ENCODE measurements at regions not wholly inside any gene's neighbourhood (a gene's known extent, or its start where the extent isn't known, plus 50 kb on each side); places are given as distances from the start of the nearest gene placed in this dataset.

DNA sequence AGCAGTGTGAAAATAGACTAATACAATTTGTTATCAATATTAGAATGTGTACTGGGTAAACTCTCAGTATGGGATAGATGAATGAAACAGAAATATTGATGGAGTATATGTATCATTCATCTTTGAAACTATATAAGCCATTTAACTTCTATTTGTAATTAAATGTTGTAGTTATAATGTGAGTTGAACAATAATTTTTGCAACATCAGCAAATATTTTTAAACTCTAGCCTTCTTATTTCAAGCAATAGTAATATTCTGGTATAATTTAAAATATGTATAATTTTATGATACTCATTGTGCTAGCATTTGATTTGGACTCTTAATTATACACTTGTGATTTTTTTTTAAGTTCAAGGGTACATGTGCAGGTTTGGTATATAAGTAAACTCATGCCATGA is 59.6 kb upstream of the RGMB start:
- H3K4me3 ChIP-seq (ENCODE audit: low read depth, low read length), result no peak overlapping the region
- TF ChIP-seq, protein P1, sequence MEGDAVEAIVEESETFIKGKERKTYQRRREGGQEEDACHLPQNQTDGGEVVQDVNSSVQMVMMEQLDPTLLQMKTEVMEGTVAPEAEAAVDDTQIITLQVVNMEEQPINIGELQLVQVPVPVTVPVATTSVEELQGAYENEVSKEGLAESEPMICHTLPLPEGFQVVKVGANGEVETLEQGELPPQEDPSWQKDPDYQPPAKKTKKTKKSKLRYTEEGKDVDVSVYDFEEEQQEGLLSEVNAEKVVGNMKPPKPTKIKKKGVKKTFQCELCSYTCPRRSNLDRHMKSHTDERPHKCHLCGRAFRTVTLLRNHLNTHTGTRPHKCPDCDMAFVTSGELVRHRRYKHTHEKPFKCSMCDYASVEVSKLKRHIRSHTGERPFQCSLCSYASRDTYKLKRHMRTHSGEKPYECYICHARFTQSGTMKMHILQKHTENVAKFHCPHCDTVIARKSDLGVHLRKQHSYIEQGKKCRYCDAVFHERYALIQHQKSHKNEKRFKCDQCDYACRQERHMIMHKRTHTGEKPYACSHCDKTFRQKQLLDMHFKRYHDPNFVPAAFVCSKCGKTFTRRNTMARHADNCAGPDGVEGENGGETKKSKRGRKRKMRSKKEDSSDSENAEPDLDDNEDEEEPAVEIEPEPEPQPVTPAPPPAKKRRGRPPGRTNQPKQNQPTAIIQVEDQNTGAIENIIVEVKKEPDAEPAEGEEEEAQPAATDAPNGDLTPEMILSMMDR (IDR thresholded peaks at IDR 0.05; ENCODE audit: control insufficient read depth, extremely low read depth, insufficient read depth), result no peak
- no peak for DNase-seq (ENCODE audit: low read depth)

DNA sequence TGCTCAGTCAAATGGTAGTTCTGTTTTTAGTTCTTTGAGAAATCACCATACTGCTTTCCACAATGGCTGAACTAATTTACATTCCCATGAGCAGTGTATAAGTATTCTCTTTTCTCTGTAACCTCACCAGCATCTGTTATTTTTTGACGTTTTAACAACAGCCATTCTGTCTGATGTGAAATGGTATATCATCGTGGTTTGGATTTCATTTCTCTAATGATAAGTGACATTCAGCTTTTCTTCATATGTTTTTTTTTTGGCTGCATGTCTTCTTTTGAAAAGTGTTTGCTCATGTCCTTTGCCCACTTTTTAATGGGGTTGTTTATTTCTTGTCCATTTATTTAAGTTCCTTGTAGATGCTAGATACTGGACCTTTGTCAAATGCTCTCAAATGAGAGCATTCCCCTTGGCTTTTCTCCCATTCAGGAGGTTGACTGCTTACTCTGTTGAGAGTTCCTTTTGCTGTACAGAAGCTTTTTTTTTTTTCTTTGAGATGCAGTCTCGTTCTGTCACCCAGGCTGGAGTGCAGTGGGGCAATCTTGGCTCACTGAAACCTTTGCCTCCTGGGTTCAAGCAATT is 58.7 kb upstream of the RGMB start:
- TF ChIP-seq, protein P1 (IDR thresholded peaks at IDR 0.05; ENCODE audit: control insufficient read depth, extremely low read depth, insufficient read depth), result no peak
- no peak for DNase-seq (ENCODE audit: low read depth)
- no peak overlapping the region for H3K4me3 ChIP-seq (ENCODE audit: low read depth, low read length)

DNA sequence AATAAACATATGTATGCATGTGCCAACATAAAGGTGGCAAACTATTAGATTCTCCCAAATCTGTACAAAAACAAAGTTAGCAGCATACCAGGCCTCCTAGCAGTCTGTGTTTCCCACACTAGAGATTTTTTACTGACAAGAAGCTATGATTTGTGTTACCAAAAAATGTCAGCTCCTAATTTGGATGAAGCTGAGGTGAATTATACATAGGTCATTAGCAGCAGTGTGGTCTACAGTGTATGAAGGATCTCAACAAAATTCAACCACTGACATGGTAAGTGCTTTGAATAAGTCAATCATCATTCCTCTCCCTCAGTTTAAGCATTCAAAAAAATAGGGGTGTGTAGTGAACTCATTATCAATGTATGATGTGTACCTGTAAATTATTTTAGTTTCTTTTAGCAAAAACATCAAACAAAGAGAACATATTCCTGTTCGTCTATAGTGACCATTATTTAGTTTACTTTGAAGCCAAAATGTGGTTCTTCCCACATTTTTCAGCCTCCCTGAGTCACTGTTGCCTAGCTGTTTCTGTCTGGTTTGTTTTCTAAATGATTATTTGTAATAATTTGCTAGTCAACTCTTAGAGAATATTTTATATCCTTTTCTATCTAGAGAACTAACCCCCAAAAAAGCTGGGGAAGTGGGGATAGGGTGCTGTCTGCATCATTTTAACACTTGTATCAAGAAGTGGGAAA is 52.1 kb upstream of the RGMB start:
- DNase-seq (ENCODE audit: low read depth), result no peak
- H3K4me3 ChIP-seq (ENCODE audit: low read depth, low read length), result no peak overlapping the region
- TF ChIP-seq, protein P1 (IDR thresholded peaks at IDR 0.05; ENCODE audit: control insufficient read depth, extremely low read depth, insufficient read depth), result no peak

DNA sequence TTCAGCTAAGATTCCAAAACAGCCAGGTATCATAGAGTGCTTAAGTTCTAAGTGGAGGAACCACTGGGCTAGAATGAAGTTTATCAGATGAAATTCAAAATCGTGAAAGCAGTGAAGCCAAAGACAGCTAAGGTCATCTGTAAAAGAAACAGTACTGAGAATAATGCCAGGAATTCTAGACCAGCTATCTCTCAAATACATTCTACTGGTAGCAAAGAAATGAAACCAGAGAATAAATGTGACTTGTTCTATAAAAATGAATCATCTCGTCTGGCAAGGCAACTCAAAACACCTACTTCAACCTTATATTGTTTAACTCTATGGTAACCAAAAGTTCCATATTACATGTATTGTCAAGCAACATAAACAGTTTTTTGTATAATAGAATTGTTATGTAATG is 51.3 kb upstream of the RGMB start:
- no peak for DNase-seq (ENCODE audit: low read depth)
- TF ChIP-seq, protein P1 (IDR thresholded peaks at IDR 0.05; ENCODE audit: control insufficient read depth, extremely low read depth, insufficient read depth), result no peak
- no peak overlapping the region for H3K4me3 ChIP-seq (ENCODE audit: low read depth, low read length)

DNA sequence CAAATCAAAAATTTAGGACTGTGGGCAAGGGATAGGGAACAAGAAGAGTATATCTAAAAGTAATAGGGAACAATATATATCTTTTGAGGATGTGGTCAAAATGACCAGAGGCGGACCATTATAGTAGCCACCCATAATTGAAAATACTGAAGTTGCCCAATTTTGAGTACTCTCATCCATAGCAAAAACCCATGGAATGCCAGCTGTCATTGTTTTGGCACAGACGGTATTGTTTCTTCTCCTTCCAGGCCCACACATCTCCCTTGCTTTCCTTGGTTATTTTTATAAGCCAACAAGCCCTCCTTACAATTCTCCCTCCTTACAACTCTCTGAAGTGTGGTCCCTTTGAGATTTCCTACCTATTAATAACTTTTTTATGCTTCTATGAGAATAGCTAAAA is 50.4 kb upstream of the RGMB start:
- DNase-seq (ENCODE audit: low read depth), result no peak
- TF ChIP-seq, protein P1 (IDR thresholded peaks at IDR 0.05; ENCODE audit: control insufficient read depth, extremely low read depth, insufficient read depth), result no peak
- H3K4me3 ChIP-seq (ENCODE audit: low read depth, low read length), result no peak overlapping the region

Measured in LNCaP clone FGC (cell line).